ENCODE measurements at regions not wholly inside any gene's neighbourhood (a gene's known extent, or its start where the extent isn't known, plus 50 kb on each side); places are given as distances from the start of the nearest gene placed in this dataset.

DNA sequence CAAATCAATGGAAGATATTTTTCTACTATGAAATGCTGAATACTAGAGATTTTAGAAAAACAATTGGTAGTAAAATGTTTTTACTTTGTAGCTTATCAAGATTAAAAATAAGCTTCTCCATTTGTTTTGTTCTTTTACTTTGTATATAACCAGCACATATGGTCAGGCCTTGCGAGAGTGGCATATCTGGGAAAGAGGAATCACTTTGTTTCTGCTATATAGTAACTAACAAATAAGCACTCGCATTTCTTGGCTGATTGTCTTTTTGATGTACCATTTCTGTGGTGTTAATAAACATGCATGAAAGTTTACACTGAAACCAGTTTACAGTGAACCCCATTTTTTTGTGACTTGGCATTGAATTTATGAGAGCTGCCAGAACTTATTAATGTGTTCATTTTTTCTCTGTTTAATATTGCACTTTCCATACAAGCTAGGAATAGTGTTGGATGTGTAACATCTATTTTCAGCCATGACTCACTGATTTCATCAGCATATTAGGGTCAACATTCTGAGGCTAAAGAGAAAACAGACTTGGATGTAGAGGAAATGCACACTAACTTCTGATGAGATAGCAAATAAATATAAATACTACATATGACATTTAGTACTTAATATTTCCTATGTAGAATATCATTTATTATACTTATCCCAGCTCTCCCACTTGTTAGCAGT is 635.5 kb downstream of the KCNH5 start:
- TF ChIP-seq, protein P1, sequence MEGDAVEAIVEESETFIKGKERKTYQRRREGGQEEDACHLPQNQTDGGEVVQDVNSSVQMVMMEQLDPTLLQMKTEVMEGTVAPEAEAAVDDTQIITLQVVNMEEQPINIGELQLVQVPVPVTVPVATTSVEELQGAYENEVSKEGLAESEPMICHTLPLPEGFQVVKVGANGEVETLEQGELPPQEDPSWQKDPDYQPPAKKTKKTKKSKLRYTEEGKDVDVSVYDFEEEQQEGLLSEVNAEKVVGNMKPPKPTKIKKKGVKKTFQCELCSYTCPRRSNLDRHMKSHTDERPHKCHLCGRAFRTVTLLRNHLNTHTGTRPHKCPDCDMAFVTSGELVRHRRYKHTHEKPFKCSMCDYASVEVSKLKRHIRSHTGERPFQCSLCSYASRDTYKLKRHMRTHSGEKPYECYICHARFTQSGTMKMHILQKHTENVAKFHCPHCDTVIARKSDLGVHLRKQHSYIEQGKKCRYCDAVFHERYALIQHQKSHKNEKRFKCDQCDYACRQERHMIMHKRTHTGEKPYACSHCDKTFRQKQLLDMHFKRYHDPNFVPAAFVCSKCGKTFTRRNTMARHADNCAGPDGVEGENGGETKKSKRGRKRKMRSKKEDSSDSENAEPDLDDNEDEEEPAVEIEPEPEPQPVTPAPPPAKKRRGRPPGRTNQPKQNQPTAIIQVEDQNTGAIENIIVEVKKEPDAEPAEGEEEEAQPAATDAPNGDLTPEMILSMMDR (IDR thresholded peaks at IDR 0.05; ENCODE audit: insufficient read depth, missing control alignments), result no peak
- DNase-seq (ENCODE audit: insufficient read length, low spot score) (no peak), FAIRE-seq (no peak)

DNA sequence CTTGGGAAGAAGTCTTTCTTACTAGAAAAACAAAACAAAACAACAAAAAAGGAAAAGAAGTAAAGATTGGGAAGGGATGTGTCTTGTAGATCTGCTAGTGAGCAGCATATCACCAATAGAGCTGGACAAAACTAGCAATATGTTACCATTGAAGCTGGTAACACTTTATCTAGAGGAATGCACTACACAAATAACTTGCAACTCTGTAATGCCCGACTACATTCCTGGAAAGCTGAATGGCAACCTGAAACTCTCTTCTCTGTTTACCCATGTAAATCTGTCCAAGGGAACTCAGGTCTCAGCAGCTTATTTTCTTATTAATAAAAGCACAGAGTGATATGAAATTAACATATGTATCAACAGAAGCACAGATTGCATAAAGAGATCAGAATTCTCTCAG is 624.4 kb downstream of the KCNH5 start:
- no peak for FAIRE-seq
- no peak for DNase-seq (ENCODE audit: insufficient read length, low spot score)
- TF ChIP-seq, protein P1 (IDR thresholded peaks at IDR 0.05; ENCODE audit: insufficient read depth, missing control alignments), result no peak

DNA sequence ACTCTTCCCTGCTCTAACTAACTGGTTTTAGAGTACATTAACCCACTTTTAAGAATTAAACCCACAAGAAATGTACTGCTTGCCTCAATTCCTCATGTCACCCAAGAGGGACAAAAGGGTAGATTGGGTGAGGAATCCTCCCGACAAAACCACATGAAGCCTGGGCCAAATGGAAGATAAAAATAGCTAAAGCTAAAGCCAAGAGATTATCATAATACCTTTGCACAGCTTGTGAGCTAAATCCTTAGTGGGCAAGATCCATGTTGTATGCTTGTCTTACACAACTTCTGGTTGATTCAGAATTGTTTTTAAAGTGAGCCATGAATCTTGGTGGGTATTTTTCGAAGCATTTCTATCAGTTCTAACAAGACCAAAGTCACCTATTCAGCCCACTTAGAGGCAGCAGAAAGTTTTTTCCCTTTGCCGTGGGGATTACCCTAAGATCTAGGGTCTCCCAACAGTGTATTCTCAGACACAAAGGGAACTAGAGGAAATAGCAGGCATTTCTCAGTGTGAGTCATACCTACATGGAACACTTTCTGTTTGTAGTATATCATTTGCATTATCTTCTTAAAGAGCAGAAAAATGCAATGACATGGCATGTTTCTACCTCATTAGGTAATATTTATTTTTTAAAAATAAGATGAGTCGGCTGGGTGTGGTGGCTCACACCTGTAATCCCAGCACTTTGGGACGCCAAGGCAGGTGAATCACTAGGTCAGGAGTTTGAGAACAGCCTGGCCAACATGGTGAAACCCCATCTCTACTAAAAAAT is 616.6 kb downstream of the KCNH5 start:
- TF ChIP-seq, protein P1 (IDR thresholded peaks at IDR 0.05; ENCODE audit: insufficient read depth, missing control alignments), result no peak
- FAIRE-seq (peak; percentile 96), DNase-seq (ENCODE audit: insufficient read length, low spot score) (peak; percentile 20)

DNA sequence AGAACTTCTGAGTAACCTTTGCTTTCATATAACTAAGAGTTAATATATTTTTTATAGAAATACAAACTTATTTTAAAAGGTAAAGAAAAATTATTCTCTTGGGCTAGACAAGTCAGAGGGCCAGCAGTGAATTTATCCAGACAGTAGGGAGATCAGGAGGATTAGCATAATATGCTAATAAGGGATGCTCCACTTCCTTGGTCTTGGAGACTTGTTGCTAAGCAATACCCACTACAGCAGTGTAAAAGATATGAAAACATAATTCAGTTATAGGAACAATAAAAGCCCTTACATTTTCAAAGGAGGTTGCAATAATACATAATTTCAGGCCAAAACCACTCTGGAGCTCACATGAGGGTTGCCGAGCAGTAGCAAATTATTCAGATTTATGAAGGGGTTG is 615.6 kb downstream of the KCNH5 start:
- DNase-seq (ENCODE audit: insufficient read length, low spot score), result no peak
- TF ChIP-seq, protein P1 (IDR thresholded peaks at IDR 0.05; ENCODE audit: insufficient read depth, missing control alignments), result no peak
- FAIRE-seq, result no peak

DNA sequence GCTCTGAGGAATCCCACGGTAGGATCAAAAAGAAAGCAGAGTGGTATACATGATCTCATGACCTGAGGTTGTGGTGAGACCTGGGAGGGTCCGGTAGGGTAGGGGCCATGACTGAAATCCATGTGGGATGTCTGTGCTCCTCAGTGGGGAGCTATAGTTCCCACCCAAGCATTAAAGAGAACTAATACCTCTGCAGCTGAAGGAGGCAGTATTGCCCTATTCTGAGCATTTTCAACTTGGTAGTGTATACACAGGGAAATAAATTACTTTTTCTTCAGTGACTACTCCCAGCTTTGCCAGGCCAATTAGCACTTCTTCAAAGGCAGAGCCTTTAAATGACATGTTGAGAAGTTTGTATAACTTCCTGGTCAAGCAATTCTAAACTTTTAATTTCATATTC is 613.8 kb downstream of the KCNH5 start:
- no peak for FAIRE-seq
- TF ChIP-seq, protein P1 (IDR thresholded peaks at IDR 0.05; ENCODE audit: insufficient read depth, missing control alignments), result no peak
- no peak for DNase-seq (ENCODE audit: insufficient read length, low spot score)

DNA sequence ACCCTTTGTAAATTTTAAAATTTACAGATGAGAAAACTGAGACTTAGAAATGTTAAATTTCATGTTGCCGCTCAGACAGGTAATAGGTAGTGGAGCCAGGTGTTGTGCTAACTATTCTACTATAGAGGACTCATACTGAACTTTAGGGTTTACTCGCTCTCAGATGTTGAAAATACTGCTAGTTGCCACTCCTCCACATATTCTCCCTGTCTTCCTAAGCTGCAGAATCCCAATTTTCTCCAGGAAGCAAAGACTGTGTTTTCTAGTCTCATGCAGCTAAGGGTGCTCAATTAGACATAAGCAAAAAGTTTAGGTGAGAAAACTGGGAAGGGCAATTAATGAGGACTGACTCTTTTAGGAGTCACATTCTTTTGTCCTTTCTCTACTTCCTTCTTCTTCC is 612.3 kb downstream of the KCNH5 start:
- no peak for DNase-seq (ENCODE audit: insufficient read length, low spot score)
- FAIRE-seq, result no peak
- TF ChIP-seq, protein P1 (IDR thresholded peaks at IDR 0.05; ENCODE audit: insufficient read depth, missing control alignments), result no peak

DNA sequence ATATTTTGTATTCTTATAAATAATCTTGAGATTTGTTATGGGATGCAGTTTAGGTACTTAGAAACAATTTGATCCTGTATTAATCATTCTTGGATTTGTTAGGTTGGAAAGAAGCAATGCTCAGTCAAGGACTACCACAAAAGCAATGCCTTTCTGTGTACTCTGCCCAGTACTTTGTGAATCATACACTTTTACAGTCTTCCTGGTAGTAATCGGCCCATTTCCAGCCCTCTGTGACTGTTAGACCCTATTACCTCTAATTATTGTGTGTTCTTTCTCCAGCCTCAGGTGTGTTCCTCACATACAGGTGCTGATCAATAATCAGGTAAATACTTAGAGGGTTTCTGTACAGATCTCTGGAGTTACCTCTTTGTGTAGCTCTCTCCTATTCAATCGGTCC is 609.0 kb downstream of the KCNH5 start:
- no peak for DNase-seq (ENCODE audit: insufficient read length, low spot score)
- TF ChIP-seq, protein P1 (IDR thresholded peaks at IDR 0.05; ENCODE audit: insufficient read depth, missing control alignments), result no peak
- no peak for FAIRE-seq
